ENCODE measurements at regions not wholly inside any gene's neighbourhood (a gene's known extent, or its start where the extent isn't known, plus 50 kb on each side); places are given as distances from the start of the nearest gene placed in this dataset.

GRCh38 chr7:155145477-155146255, 75.5 kb downstream of the HTR5A start:
- Histone ChIP-seq H3K4me3 (replicated peaks in 1 of 2; ENCODE audit: low read depth in 1 of 2, low read length in 2 of 2) (no peak overlapping the region), H3K4me2 (ENCODE audit: low read length) (no peak overlapping the region), H3K9me3 (ENCODE audit: control insufficient read depth in 1 of 2, insufficient read depth in 1 of 2, low read depth in 1 of 2, low read length in 2 of 2) (no peaks in the 10 kb centered on the region), H3K27ac (ENCODE audit: low read depth, low read length) (no peak overlapping the region), H3K27me3 (ENCODE audit: insufficient read depth, low read length) (peaks cover 39% of the 10 kb centered on the region), H3K9me2 (ENCODE audit: insufficient read depth) (no peaks in the 10 kb centered on the region), H3K4me1 (ENCODE audit: control insufficient read depth in 1 of 2, insufficient read depth in 2 of 2, low read length in 2 of 2) (no peaks in the 10 kb centered on the region), H3K36me3 (ENCODE audit: control insufficient read depth in 1 of 2, insufficient read depth in 2 of 2, low read length in 2 of 2) (no peaks in the 10 kb centered on the region), H2AFZ (ENCODE audit: low read depth, low read length, poor library complexity, severe bottlenecking) (no peak overlapping the region), H3K79me2 (ENCODE audit: insufficient read depth, low read length) (no peaks in the 10 kb centered on the region), H3K9ac (ENCODE audit: low read length) (no peak overlapping the region), H4K20me1 (ENCODE audit: insufficient read depth) (no peaks in the 10 kb centered on the region)
- BruUV-seq (replicated peaks) = no TSS peak
- ChIA-PET POLR2A (no interaction called here), RAD21 (ENCODE audit: low non-redundant PET in 1 of 2, low total read pairs in 2 of 2, uncharacterized antibody in 2 of 2, unreplicated experiment in 2 of 2) (no interaction called here), CTCF (no interaction called here)
- DNase-seq (ENCODE audit: low read depth, low spot score) (no peak), ATAC-seq (no peak)
- intact Hi-C loops (cut with micrococcal nuclease) = no loop called here
- TF ChIP-seq ELF1 (IDR thresholded peaks at IDR 0.05; ENCODE audit: borderline replicate concordance, low read depth) (no peak), CEBPB (IDR thresholded peaks at IDR 0.05; ENCODE audit: low read depth) (no peak), YY1 (IDR thresholded peaks at IDR 0.05; ENCODE audit: extremely low read depth, insufficient replicate concordance, low read depth, low read length) (no peak), POLR2AphosphoS5 (IDR thresholded peaks at IDR 0.05; ENCODE audit: low read depth, low read length) (no peak), FOSL1 (IDR thresholded peaks at IDR 0.05; ENCODE audit: low read depth) (no peak), EZH2phosphoT487 (IDR thresholded peaks at IDR 0.05; ENCODE audit: borderline replicate concordance) (no peak), EZH2 (IDR thresholded peaks at IDR 0.05) (no peak), ATF3 (IDR thresholded peaks at IDR 0.05) (no peak), JUND (IDR thresholded peaks at IDR 0.05) (no peak), REST (IDR thresholded peaks at IDR 0.05; ENCODE audit: low read depth) (no peak)
